Stimulated activated CD4-positive, alpha-beta T cell treated with anti-CD3 and anti-CD28 coated beads, Interleukin-12 subunit alpha, Interleukin-12 subunit beta, amount 100 ng/mL, for 4 hours (primary cell): ENCODE measurements at regions not wholly inside any gene's neighbourhood (a gene's known extent, or its start where the extent isn't known, plus 50 kb on each side); places are given as distances from the start of the nearest gene placed in this dataset.

Source experiments
- DNase-seq: peaks from one replicate; pipeline ENCODE4 v3.0.0-alpha.2; 2020

DNA sequence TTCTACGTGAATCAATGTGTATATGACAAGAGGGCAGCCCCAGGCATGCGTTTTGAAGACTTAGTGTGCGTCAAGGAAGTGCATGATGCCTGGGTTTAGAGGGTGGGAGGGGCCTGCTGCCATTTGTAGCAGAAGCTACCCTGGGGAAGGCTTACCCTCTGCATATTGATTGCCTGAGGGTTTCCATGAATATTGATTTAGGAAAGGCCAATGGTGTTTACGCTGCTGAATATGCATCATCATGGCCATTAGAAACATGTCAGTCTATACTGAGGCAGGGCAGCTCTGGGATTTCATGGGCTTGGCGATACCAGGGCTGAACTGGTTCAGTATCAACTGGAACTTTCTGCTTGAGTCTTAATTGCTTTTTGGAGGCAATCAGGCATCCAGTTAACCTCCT, 259.3 kb downstream of the DCDC2C start:
- no peak for DNase-seq

DNA sequence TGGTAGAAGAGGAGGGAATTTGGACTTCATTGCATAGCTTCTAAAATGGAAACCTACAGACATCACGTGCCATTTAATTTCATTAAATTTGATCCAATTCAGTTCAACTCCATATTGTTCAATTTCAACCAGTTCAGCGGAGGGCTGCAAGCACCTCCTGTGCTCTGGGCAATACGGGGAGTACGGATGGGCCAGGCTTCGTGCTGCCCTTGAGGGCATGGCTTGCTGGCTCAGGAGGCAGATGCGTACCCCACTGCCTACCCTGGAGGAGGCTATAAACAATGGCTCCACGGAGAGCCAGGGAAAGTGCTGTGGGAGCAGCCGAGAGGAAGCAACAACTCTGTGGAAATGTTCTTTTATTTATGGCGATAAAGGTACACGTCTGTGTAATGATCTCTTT, 261.8 kb downstream of the DCDC2C start:
- DNase-seq: no peak

DNA sequence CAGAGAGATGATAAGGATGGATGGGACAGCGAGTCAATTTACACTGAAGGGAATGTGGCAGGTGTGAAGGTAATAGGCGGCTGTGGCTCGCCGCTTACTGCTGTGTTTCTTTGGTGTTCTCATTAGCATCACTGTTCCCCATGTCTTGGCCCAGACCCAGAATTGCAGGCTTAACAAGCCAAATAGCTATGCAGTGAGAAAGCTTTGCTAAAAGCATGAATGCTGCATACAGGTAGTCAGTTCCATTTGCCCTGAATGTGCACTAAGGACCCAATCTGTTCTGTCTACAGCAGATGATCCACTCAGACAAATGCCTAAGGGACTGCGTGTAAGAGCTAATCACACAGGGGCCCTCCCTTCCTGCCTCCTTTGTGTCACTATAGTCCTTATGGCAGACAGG, 262.6 kb downstream of the DCDC2C start:
- no peak for DNase-seq

DNA sequence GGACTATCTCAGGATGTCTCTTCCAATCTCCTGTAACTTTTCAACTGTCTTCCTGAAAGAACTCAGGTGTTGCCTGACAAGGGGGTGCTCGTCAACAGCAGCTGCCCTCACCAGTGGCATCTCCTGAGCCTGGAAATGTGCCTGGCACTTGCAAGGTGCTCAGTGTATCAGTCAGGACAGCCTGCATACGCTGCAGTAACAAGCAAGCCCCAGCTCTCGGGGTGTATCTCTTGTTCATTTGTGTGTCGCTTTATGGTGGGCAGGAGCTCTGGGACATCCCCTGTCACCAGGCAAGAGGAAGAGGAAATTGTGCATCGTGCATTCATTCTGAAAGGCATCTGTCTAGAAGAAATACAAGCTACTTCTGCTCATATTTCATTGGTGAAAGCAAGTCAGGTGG, 263.1 kb downstream of the DCDC2C start:
- no peak for DNase-seq

DNA sequence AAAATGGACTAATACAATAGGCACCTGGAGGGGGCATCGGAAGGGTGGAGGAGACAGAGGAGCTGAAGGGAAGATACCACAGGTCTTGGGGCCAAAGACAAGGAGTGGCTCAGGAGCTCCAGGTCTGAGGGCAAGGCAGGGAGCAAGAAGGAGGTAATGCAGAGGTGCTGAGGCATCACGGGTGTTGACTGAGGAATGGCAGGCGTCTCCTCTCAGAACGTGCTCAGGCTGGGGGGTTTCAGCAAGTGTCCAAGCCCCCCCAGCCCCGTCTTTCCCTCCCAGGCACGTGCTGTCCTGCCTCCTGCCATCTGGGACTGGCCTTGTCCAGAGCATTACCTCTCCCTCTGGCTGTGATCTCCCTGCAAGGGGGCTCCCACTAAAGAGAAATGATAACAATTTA, 265.4 kb downstream of the DCDC2C start:
- DNase-seq: no peak

DNA sequence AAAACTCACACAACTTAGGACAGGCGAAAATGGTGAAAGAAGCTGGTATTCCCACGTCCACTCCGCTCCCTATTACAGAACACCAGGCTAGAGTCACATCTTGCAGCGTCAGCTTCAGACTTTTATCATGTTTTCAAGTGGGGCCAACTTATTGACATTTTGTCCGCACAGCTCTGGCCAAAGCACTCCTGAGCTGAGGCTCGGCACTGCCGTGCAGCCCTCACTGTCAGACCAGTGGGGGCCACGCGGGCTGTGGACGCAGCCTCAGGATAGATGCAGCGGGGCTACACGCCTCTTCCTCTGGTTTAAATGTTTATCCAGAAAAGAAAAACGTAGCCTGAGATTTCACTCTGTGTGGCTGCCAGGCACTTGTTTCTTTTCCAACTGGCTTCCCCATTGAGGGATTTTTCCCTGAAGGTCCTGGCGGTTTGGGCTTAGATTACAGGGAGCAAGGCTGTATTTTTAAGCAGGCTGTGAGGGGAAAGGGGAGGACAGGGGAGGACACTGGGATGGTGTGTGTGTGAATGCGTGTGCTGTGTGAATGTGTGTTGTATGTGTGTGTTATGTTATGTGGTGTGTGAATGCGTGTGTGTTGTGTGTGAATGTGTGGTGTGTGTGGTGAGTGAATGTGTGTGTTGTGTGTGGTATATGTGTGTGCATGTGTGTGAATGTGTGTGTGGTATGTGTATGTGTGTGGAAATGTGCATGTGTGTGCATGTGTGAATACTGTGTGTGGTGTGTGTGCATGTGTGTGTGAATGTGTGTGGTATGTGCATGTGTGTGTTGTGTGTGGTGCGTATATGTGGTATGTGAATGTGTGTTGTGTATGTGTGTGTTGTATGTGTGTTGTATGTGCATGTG, 267.6 kb downstream of the DCDC2C start:
- no peak for DNase-seq

DNA sequence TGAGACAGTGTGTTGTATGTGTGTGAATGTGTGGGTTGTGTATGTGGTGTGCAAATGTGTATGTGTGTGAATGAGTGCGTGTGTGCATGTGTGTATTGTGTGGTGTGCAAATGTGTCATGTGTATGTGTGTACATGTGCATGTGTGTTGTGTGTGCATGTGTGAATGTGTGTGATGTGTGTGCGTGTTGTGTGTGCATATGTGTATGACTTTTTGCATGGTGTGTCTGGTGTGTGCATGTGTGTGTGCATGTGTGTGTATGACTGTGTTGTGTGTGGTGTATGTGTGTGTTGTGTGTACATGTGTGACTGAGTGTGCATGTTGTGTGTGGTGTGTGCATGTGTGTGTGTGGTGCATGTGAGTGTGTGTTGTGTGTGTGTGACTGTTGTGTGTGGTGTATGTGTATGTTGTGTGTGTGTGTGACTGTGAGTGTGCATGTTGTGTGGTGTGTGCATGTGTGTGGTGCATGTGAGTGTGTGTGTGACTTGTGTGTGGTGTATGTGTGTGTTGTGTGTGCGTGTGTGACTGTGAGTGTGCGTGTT, 268.3 kb downstream of the DCDC2C start:
- no peak for DNase-seq

DNA sequence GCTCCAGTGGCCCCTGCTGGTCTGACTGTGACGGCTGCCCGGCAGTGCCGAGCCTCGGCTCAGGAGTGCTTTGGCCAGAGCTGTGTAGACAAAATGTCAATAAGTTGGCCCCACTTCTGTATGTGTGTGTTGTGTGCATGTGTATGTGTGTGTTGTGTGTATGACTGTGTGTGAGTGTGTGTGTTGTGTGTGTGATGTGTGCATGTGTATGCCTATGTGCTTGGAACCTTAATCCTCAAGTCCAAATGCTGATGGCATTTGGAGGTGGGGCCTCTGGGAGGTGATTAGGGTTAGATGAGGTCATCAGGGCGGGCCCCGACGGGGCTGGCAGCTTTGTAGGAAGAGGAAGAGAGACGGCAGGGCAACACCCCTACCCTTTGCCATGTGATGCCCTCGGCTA, 269.0 kb downstream of the DCDC2C start:
- DNase-seq: no peak

DNA sequence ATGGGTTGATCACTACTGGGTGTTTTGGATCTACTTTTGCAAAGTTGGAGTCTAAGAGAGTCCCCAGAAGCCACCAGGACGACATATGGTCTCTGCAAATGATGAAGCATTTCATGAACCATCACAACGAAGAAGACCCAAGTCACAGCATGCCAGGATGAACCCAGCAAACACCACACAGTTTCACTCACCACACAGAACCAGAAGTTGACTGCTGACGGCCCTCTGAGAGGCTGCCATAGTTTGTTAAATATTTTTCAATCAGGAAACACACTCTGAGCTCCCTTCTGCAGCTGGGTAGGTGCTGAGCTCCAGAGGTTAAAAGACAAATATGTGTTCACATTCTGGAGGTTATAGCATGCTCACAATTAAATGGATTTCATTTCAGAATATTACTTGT, 271.4 kb downstream of the DCDC2C start:
- DNase-seq: no peak

DNA sequence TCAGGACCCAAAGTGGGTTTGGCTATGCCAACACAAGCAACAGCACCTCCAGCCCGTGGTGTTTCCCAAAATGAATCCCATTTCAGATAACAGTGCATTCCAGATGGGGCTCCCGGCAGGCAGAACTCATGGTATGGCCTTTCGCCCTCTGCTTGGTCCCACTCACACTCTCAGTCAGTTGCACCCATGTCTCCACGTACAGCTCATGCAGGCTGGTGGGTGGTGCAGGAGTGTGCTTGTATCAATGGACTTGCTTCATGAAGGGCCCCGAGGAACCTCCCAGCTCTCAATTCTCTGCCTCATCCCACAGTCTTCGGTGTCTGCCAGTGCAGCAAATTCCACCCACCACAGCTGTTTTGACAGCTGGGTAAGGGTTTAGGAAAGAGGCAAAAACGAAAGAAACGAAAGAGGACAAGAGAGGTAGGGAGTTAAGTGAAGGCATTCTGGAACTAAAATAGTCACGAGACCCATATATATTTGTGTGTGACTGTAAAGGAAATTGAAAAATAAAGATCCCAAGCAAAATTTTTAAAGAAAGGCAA, 278.1 kb downstream of the DCDC2C start:
- no peak for DNase-seq

DNA sequence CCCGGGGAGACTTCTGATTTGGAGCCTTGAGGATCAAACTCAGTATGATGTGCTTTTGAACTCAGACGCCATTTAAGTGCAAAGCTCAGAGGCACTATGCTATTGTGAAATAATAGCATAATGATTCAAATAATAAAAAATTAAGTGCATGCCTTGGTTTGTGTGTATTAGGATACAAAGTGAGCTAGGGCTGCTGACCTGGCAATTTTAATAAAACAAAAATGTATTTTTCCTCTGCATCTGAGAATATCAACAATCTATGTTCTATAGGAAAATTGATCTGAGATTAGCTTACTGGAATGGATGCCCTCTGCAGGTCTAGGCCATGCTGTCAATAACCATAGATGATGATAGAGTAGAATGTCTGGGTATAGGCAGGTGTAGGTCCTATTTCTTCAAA, 278.8 kb downstream of the DCDC2C start:
- DNase-seq: no peak

DNA sequence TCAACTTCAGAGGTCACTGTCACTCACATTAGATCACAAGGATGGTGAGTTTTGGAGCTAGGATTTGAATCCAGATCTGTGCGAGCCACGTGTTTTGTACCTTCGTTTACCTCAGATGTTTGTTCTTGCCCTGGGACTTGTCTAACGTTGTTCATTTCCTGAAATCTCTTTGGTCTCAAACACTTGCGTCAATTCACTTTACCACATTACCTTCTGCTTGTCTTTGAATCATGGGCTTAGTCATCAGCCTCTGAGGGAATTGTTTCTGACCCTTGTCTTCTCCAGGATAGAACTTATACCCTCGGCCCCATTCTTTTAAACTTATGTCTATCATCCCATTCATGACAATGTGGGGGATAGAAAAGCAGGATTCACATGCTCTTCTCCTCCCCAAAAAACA, 282.7 kb downstream of the DCDC2C start:
- no peak for DNase-seq

DNA sequence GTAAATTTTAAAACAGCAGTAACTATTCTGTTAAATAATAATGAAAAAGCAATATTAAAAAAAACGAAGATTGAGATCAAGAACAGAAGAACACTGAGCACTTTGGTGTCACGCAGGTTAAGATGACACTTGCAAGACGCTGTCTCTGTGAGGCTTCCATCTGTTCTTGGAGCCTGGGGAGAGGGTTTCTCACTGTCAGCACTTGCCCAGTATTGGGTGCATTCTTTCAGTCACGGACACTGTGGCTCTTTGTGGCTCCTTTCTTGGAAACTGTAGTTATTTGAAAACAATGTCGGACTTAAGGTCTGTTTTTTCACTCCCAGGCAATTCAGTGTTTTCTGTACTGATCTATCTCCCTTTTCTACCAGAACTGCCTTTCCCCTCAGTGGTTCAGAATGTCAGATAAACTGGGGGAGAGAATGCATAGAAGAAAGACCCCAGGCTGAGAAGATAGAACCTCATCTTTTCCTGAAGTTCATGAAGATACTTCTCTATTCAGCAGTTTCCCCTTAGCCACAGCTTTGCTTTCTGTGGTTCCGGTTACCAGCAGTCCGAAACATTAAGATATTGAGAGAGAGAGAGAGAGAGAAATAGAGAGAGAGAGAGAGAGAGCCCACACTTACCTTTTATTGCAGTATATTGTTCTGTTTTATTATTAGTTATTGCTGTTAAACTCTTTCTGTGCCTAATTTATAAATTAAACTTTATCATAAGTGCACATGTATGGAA, 283.3 kb downstream of the DCDC2C start:
- DNase-seq: no peak

DNA sequence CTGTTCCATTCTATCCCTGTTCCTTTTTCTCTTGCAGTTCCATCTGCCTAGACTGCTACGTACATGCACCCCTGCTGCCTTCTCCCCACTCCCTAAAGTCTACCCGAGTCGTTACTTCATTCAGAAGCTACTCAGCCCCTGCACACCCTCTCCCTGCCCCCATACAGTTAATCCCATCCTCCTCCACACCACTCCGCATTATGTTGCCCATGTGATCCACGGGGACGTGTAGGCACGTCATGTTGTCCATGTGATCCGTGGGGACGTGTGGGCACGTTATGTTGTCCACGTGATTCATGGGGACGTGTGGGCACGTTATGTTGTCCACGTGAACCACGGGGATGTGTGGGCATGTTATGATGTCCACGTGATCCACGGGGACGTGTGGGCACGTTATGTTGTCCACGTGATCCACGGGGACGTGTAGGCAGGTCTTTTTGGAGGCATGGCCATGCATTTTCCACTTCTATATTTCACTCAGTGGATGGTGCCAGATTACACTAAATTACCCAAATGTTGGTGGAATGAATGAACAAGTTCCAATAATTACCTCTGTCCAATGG, 299.5 kb downstream of the DCDC2C start:
- DNase-seq: no peak

DNA sequence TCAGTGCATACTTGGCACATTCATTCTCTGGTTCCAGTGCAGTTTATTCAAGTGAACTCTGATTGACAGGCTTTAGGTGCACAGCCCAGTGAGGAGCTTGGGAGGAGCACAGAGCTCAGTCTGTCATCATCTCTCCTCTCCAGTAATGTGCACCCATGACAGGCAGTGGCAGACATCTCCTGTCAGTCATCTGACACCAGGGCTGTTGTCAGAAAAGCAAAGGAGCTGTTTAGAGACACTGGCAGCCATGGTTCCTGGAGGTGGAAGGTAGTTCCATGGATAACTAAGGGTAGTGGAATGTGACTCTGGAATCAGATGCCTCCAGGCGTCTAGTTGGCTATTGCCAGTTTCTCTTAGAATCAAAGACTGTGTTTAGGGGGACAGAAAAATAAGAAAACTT, 308.8 kb downstream of the DCDC2C start:
- no peak for DNase-seq

DNA sequence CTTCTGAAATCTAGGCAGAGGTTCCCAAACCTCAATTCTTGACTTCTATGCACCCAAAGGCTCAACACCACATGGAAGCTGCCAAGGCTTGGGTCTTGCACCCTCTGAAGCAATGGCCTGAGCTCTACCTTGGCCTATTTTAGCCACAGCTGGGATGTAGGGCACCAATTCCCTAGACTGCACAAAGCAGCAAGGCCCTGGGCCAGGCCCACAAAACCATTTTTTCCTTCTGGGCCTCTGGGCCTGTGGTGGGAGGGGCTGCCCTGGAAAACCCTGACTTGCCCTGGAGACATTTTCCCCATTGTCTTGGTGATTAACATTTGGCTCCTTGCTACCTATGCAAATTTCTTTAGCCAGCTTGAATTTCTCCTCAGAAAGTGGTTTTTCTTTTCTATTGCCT, 315.2 kb downstream of the DCDC2C start:
- DNase-seq: no peak

DNA sequence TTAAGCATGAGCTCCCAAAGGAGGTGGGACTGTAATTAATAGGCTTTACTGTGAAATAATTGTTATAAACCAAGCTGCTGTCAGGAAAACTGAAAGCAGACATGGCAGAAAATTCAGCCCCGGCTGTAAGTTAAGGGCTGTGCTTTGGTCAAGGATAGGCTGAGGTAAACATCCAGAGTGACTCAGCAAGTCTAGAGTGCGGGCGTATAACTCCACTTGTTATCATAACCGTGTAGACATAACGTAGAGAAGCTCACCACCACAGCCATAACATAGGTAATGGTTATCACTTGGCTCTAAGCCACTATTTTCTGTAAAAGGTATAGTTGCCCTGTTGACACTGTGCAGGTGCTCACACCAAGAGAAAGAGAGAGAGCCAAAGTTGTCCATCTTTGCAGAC, 316.8 kb downstream of the DCDC2C start:
- DNase-seq: no peak

DNA sequence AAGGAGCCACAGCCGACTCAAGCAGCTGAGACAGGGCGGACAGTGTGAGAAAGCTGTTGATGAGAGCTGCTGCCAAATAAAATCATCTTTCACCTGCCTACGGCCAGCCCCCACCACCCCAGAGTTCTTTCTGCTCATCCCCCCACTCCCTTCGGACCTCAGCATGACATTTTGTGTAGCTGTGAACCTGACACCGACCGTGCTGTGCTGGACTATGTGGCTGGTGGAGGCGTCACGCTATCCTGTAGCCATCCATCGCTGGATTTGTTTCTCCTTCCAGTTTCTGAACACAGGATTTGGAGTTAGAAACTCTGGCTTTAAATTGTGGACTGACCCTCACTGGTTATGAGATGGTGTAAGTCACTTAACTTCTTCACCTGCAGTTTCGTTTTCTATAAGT, 317.3 kb downstream of the DCDC2C start:
- DNase-seq: no peak

DNA sequence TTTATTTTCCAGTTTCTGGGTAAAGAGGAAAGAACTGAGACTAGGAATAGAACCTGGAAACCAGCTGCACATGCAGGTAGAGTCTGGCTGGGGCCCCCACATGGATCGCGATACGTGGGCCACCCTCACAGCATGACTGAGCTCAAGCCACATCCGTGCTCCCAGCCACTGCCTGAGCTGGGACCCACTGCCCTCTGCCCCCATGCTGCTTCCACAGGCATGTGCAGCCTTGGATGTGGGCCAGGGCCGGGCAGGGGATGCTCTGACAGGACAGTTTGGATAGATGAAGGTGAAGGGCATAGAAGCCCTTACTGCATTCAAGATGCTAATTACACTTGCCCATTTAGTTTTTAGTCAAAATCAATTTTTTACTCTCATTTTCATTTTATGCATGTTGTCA, 321.2 kb downstream of the DCDC2C start:
- DNase-seq: no peak

DNA sequence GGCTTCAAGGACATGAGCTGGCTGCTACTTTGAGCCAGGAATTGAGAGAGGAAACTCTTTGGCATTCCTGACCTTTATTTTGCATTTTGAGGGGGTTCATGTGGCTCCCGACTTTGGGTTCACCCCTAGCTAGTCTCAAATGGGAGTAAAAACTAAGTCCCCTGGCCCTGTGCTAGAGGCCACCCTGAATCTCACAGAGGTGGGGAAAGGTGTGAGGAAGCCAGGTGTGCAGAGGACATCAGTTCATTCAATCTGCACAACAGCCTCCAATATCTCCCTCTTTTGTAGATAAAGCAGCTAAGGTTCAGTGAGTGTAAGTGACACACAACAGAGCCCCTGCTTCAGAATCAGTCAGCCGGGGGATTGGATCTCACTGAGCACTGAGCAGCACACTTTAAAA, 325.7 kb downstream of the DCDC2C start:
- no peak for DNase-seq

DNA sequence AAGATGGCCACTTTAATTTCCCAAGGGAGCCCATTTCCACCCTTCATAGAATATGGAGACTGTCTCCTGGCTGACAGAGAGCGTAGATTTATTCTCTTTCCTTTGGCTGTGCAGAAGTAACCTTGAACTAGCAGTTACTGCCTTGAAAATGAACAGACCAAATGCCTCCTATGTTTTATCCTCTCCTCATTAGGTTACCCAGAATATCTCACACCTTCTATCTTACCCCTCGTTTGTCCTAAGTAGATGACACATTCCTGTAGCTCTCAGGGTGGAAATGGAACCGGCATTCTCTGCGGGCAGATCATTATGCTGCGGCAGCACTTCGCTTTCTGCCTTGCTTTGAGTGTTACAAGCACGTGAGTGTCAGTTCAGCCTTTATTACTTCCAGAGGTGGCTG, 336.5 kb downstream of the DCDC2C start:
- DNase-seq: no peak

DNA sequence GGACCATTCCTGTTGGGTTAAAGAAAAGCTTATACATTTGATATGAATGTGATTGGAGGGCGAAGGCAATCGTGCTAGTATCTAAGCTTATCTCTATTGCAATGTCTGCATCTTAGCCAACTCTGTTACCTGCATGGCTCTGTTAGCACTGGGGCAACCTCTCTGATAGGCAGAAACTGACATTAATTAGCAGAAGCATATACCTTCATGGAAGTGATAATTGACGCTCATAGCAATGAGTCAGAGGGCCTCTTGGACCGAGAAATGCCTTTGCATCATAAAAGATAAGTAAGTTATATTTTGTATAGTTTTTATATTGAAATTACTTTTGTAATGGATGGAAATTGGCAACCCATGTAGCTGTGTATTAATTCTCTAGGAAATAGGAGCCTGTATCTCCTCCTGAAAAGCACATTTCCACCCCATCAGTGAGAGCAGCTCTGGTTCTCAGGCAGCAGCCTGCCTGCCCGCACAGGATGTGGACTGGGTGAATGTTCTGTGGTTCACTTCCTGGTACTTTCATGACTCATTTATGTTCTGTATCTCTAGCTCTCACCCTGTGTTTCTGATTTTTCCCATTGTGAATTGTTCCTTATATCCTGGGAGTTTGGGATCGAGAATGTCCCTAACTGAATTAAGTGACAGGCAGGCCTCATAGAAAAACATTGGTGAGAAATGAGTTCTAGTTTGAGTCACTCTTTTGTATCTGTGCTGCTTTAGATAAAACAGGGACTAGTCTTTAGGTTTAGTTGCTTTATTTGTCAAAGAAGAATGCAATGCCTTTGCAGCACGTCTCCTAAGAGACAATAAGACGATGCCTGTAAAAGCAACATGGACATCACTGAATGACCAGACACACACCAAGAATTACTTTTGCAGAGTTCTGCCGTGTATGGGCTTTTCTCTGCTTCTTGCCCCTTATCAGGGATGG, 344.9 kb downstream of the DCDC2C start:
- DNase-seq: no peak

DNA sequence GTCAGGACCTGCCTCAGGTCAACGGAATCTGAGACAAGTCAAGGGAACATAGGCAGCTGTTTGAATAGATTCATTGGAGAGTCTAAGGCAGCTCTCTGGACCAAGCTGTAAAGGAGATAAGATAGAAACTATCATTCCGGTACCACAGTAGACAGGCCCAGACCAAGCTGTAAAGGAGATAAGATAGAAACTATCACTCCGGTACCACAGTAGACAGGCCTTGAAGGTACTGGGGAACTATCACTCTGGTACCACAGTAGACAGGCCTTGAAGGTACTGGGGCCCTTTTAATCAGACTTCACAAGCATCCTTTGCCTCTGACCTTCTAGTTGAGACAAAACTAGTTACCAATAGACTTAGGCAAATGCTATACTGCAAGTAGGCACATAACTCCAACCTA, 346.1 kb downstream of the DCDC2C start:
- no peak for DNase-seq
